Uterus (tissue), 2 donors: ENCODE measurements at regions not wholly inside any gene's neighbourhood (a gene's known extent, or its start where the extent isn't known, plus 50 kb on each side); places are given as distances from the start of the nearest gene placed in this dataset.

Experiments used
- POLR2A ChIP-seq, 2 donors: fragments of 450-650 bp; IDR thresholded peaks; one replicate each; pipeline ENCODE4 v1.6.1; 2016; ENCODE audit warnings: antibody characterized with exemption in 2 of 2, mild to moderate bottlenecking in 1 of 2, moderate library complexity in 1 of 2
- TF ChIP-seq, protein P1 (sequence below), 4 experiments: fragments of 200-600 bp in 2 of 4; fragments of 450-650 bp in 2 of 4; sonication (generic) in 2 of 4; IDR thresholded peaks; one replicate each; pipeline ENCODE4 v1.5.1; 2016 to 2019; ENCODE audit warnings: antibody characterized with exemption in 4 of 4, mild to moderate bottlenecking in 2 of 4, moderate library complexity in 1 of 4

DNA sequence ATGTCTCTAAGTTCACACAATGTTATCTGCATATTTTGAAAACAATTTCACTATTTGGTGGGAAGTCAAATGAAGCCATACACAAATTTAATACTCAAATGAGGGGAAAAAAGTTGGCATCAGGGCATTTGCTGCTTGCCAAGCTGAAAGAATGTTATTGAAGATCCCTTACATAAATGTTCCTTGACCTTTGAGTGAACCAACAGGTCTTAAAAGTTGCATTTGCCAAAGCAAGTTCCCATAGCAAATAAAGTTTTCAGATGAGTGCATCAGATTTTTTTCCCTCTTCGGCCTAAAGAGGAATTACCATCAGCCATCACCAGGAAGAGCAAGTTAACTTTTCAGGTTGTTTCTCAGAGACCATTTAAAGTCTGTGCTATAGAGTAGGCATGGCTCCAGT is 115.9 kb downstream of the COX18 start:
- TF ChIP-seq, protein P1, sequence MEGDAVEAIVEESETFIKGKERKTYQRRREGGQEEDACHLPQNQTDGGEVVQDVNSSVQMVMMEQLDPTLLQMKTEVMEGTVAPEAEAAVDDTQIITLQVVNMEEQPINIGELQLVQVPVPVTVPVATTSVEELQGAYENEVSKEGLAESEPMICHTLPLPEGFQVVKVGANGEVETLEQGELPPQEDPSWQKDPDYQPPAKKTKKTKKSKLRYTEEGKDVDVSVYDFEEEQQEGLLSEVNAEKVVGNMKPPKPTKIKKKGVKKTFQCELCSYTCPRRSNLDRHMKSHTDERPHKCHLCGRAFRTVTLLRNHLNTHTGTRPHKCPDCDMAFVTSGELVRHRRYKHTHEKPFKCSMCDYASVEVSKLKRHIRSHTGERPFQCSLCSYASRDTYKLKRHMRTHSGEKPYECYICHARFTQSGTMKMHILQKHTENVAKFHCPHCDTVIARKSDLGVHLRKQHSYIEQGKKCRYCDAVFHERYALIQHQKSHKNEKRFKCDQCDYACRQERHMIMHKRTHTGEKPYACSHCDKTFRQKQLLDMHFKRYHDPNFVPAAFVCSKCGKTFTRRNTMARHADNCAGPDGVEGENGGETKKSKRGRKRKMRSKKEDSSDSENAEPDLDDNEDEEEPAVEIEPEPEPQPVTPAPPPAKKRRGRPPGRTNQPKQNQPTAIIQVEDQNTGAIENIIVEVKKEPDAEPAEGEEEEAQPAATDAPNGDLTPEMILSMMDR (IDR thresholded peaks at IDR 0.05) = no peak
- TF ChIP-seq POLR2A (IDR thresholded peaks at IDR 0.05) = no peak
